Cardiac septum (tissue), 1 donor: ENCODE measurements at regions not wholly inside any gene's neighbourhood (a gene's known extent, or its start where the extent isn't known, plus 50 kb on each side); places are given as distances from the start of the nearest gene placed in this dataset.
"Not testable (repeated sequence)": the region's sequence is repeated elsewhere in the genome, so short reads cannot be mapped to it uniquely, and the experiment has no call there.

Experiments
- DNase-seq: peaks from one replicate; pipeline ENCODE4 v3.0.0-alpha.2; 2020; ENCODE audit warnings: low spot score
- intact Hi-C: fragments of 100-400 bp; cut with DNase I; formaldehyde crosslinking; loops from one replicate; pipeline ENCODE4 v1.14.0; 2022
- donor health status: DM: no; HTN: no; CAD: no.

DNA sequence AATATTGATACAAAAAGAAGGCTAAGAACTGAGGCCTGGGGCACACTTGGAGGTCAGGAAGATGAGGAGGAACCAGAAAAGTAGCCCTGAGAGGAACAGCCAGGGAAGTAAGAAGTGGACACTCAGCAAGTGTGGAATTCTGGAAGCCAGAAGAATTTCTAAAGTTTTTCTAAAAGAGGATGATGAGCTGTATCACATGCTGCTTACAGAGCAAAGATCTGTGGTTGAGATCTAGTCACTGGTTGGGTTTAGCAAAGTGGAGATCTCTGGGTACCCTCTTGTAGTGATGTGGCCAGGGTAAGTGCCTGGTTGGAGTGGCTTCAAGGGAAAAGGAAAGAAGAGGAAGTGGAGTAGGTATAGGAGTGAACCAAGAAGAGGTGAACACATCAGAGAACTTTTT lies 95.4 kb upstream of the DAZL start:
- no peak for DNase-seq
- intact Hi-C loops, result no loop called here

DNA sequence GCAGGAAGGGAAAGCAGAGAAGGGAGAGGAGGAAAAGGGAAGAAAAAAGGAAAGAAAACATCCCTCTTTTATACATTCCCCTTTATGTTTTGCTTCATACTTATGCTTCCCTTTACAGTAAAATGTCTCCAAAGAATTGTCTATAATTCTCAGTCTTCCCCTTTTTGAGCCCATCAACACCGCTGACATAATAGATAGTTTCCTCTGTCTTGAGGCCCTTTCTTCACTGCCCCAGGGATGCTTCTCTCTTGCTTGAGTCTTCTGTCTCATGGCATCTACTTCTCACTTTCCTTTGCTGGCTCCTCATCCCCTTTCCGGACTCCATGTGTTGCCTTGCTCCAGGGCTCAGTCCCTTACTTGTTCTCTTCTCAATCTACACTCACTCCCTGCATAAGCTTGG lies 99.7 kb upstream of the DAZL start:
- DNase-seq, result no peak
- intact Hi-C loops, result no loop called here

DNA sequence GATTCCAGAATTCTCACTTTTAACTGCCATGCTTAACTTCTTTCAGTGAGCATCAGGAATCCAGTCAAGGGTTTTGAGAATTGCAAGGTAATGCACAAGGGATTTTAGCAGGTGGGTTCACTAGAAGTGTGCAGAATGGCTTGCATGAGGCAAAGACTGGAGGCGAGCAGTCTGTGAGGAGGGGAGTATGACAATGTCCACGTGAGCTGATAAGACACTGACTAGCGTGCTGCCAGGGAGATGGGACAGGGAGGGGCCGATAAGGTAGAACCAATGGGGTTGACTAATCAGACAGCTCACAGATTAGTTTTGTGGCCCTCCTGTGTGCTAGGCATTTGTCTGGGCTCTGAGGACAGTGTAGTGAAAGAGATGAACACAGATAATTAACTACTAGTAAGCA lies 102.0 kb upstream of the DAZL start:
- DNase-seq, result no peak
- intact Hi-C loops, result no loop called here

DNA sequence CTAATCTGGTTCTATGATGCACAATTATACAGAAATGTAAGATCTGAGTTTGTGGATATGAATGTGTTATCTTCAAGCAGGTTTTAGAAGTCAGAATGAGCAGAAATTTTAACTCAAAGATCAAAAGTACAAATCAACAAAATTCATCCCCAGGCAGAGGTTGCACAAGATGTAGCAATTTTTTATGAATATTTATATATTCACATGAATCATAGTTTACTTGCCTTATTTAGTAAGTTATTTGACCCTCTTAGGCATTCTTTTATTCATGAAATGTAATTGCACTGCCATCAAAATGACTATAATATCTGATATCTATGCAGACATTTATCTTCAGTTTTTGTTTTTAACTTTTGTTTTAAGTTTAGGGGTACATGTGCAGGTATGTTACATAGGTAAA lies 103.1 kb upstream of the DAZL start:
- DNase-seq, result no peak
- intact Hi-C loops, result no loop called here

DNA sequence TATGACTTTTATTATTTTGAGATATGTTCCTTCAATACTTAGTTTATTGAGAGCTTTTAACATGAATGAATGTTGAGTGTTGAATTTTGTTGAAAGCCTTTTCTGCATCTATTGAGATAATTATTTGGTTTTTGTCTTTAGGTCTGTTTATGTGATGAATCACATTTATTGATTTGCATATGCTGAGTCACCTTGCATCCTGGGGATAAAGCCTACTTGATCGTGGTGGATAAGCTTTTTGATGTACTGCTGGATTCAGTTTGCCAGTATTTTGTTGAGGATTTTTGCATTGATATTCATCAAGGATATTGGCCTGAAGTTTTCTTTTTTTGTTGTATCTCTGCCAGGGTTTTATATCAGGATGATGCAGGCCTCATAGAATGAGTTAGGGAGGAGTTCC lies 106.5 kb upstream of the DAZL start:
- intact Hi-C loops, result not testable (repeated sequence)

DNA sequence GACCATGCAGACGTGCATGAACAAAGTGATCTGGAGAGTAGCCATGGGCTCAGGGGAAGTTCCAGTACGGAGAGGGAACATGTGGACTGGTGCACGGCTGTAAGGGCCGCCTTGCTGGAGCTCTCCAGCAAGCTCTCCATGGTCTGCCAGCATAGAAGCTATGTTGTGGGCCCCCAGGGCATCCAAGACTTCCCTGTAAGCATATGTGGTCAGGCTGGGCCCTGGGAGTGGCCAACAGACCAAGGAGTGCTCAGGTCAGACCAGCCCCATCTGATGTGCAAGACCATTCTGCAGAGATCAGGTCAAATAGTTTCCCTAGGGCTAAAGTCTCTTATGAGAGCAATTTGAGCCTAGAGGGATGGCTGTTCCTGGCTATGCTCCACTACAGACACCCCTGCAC lies 110.1 kb upstream of the DAZL start:
- intact Hi-C loops, result no loop called here
- DNase-seq, result no peak

More for the DNA sequence above, 106.5 kb upstream of the DAZL start:
- not testable (repeated sequence) for DNase-seq

DNA sequence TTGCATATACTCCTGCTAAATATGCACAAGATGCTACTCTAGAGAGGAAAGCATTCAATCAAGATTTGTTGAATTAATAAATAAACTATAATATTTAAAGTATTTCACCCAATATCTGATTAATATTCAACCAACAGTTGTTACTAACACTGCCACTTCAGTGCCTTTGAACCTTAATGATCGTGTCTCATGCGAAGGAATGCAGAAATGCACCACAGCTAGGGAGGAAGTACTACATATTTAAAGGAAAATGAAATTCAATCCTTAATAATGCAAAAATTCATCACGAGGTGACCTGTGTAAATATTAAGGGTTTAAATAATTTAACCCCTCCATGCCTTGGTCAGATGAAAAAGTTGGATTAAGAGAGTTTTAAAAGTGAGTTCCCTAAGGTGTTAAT lies 114.2 kb upstream of the DAZL start:
- intact Hi-C loops, result no loop called here
- DNase-seq, result no peak

DNA sequence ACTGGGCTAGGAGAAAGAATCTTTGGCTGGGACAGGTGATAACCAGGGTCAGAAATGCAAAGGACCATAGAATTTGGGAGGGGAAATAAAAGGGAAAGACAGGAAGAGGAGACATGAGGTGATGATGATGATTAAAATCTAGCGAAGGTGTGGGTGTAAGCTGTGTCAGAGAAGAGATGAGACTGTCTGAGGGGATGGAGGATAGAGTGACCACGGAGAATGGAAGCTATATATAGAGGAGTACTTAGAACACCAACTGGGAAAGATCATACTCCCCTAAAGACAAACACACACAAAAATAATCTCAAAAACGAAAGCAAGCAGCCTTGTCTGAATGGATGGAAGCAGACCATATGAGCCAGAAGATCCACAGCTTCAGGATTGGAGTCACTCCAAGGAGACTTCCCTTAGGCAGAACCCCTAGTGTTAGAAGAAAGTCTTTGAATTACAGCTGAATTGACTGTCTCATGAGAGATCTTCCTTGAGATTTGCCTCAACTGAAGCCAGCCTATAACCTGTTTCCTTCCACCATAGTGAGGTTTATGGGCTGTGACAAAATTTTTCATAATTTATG lies 115.2 kb upstream of the DAZL start:
- intact Hi-C loops, result no loop called here
- no peak for DNase-seq

DNA sequence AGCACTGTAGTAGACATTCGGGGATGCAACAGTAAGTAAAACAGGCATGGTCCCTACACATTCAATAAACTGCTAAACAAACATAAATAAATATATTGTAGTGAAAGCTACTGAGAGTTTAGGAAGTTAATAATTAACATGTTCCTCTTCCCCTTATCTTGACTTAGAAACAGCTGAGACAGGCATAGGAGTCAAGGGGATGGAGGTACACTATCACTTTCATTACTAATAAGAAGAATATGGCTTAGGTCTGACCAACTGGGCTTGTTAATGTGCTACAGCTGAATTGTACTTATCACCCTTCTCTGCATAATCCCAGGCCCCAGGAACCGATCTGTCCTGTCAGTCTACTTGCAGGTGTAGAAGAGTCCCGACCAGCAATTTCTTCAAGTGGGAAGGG lies 116.3 kb upstream of the DAZL start:
- intact Hi-C loops, result no loop called here
- no peak for DNase-seq

DNA sequence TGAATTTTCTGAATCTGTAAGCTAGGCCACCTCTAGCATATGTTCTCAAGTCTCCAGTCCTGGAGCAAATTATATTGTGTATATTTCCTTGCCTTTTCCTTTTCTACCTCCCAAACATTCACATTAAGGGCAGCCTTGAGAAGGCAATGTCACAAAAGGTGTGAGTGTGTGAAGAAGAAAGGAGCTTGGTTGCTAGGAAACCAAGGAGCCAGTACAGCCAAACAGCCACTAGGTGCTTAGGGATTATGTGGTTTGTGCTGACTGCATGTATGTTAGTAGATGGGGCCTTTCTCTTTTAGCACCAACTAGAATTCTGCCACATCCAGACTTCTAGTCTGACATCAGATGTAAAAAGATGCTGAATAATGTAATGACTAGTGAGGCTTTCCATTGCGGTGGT lies 118.8 kb upstream of the DAZL start:
- intact Hi-C loops, result loop anchor here (1.0 kb wide), 1 partner anchor 18 kb away; no protein-coding TSS in a partner anchor
- no peak for DNase-seq

DNA sequence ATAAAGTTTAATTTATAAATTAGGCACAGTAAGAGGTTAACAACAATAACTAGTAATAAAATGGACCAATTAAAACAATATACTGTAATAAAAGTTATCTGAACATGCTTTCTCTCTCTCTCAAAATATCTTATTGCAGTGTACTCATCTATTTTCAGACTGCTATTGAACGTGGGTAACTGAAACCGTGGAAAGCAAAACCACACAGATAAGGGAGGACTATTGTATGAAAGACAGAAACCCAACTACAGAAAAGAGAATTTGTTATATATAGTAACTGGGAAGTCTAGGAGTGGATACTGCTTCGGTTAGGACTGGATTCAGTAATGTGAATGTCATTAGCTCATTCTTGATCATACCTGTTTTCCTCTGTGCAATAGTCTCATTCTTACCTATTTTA lies 119.3 kb upstream of the DAZL start:
- intact Hi-C loops, result loop anchor here (1.0 kb wide), 1 partner anchor 18 kb away; no protein-coding TSS in a partner anchor
- no peak for DNase-seq

DNA sequence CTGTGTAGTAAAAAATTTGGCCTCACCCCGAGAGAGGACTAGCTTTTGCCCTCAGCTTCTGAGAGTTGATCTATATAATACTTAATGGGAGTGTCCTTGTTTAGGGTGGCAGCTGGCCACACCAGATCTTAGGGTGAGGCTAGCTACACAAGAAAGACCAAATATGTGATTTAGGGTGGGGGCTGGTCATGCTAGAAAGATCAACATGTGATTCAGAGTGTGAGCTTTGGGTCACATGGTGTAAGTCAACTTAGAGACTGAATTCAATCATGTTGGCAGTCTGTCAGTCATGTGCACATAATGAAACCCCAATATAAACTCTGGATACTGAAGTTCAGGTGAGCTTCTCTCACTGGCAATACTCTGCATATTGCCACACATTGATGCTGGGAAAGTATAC lies 120.7 kb upstream of the DAZL start:
- DNase-seq, result no peak
- intact Hi-C loops, result no loop called here

DNA sequence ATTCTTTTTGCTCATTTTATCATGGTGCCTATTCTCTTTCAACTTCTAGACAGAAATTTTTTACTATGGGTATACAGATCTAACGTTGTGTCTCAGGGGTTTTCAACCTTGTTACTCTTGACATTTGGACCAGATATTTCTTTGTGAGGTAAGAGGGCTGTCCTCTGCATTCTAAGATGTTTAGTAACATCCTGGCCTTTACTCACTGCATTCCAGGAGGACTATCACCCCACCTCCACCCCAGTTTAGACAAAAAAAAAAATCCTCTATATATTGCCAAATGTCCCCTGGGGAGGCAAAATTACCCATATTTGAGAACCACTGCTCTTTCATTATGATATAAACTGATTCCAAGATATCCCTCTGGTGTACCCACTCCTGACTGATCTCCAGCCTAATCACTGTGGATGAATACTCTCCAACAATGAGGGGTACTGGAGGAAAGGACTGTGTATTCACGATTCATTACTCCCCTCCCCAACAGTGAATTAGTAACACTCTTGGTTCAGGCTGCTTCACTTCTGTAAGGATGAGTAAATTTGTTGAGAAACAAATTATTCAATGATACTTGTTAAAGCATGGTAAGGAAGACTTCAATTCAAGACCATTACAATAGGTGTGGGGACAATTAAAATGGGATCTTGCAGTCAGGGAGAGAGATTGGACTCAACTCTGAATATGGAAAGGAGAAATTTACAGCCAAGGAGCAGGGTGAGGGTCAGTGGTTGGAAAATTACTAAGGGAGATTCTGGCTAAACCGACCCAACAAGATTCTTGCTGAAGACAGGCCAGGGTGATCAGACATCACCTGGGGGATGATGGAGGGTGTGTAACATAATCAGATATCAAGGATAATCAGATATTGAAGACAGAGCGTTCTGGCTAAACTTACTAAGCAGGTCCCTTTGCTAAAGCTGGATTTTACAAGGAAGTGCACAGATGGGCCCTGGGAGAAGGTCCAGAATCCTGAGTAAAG lies 123.8 kb upstream of the DAZL start:
- intact Hi-C loops, result no loop called here
- DNase-seq, result no peak

DNA sequence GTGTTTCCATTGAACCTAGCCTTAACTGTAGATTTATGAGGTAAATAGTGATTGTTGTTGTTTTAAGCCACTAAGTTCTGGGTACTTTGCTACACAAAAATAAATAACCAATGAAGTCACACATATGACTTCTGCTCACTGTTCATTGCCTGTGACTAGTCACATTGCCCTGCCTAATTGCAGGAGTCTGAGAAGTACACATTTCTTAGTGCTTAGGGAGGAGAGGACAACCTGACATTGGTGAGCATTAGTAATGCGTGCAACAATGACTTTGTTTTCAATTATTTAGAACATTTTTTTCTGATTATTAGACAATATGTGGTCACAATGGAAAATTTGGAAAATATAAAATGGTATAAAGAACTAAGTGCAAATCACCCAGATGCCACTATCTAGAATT lies 133.2 kb upstream of the DAZL start:
- intact Hi-C loops, result loop anchor here (10.0 kb wide), 1 partner anchor 474 kb away; the partner anchor contains the start of genes DPH3 and OXNAD1

DNA sequence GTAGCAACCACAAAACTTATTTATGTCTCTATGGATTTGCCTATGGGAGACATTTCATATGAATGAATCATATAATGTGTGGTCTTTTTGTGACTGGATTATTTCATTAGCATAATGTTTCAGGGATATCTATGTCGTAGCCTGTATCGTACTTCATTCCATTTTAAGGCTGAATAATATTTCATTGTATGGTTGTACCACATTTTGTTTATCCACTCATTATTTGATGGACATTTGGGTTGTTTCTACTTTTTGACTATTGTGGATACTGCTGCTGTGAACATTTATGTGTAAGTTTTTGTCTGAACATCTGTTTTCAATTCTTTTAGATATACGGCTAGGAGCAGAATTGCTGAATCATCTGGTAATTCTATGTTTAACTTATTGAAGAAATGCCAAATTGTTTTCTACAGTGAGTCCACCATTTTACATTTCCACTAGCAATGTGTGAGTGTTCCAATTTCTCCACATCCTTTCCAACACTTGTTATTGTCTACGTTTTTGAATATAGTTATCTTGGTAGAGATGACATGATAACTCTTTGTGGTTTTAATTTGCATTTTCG lies 134.4 kb upstream of the DAZL start:
- DNase-seq, result no peak
- intact Hi-C loops, result loop anchor here (10.0 kb wide), 1 partner anchor 475 kb away; the partner anchor contains the start of genes DPH3 and OXNAD1

More for the DNA sequence above, 133.2 kb upstream of the DAZL start:
- DNase-seq, result no peak

DNA sequence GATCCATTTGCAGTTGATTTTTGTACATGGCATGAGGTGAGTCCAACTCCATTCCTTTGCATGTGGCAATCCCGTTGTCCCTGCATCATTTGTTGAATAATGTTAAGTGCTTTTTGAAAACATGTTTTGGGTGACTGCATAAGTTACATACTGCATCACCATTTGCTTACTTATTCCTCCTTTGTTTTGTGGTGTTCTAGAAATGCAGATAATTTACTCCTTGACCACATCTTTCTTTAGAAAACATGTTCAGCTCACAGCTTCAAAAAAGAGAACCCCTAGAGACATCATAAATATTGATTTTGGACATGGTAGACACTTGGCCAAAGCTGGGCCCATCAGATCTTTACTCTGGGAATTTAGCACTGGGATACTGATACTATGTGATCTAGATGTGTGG lies 135.3 kb upstream of the DAZL start:
- intact Hi-C loops, result no loop called here
- no peak for DNase-seq

DNA sequence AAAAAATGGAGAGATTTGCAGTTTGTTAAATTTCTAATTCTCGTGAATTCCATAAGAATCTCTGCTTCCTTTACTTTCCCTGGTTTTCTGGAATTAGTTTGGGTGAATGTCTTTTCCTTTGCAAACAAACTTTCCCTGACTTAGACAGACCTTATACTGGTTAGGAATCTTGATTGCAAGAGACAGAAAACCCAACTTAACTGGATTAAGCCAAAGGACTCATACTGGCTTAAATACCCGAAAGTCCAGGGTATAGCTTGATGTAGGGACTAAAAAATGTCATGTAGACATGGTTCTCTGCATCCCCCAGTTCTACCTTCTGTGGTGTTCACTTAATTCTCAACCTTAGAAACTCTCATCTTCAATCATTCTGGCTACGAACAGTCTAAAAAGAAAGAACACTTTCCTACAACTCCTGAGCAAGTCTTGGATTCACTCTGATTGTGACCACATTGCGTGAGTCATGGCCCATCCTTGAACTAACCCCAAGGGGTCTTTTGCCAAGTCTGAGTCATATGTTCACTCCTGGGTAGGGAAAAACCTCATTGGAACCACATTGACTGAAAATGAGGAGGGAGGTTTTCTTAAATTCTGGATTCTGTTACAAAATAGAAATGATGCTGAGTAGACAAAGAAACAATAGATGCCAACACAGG lies 136.0 kb upstream of the DAZL start:
- intact Hi-C loops, result no loop called here
- no peak for DNase-seq

DNA sequence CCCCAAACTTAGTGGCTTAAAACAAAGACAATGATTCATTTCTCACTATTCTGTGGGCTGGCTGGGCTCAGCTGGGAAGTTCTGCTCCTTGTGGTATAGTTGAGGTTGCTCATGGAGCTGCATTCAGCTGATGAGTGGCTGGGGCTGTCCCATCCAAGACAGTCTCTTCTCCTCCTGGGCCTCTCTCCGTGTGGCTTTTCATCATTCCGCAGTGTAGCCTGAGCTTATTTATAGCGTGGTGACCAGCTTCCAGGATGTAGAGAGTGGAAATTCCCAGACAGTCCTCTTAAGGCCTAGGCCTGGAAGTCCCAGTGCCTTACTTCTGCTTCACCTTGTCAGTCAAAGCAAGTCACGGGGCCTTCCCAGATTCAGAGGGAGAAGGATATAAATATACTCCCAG lies 136.7 kb upstream of the DAZL start:
- intact Hi-C loops, result loop anchor here (1.0 kb wide), 2 partner anchors 18 to 140 kb away; no protein-coding TSS in a partner anchor
- DNase-seq, result no peak

DNA sequence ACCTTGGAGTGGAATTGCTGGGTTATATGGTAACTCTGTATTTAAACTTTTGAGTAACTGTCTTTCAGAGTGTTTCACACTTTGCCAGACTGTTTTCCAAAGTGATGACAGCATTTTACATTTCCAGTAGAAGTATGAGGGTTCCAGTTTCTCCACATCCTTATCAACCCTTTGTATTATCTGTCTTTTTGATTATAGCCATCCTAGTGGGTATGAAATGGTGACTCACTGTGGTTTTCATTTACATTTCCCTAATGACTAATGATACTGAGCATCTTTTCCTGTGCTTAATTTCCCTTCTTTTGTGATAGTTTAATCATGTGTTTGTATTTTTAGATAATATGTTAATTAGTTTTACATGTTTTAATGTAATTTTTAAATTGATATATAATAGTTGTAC lies 138.1 kb upstream of the DAZL start:
- intact Hi-C loops, result no loop called here

More for the DNA sequence above, 138.1 kb upstream of the DAZL start:
- DNase-seq, result no peak
